Lower leg skin (tissue), 3 donors: ENCODE measurements at regions not wholly inside any gene's neighbourhood (a gene's known extent, or its start where the extent isn't known, plus 50 kb on each side); places are given as distances from the start of the nearest gene placed in this dataset.

Source experiments
- CTCF ChIP-seq, 3 donors: fragments of 450-650 bp; IDR thresholded peaks; one replicate each; pipeline ENCODE4 v1.5.1; 2016; ENCODE audit warnings: antibody characterized with exemption in 3 of 3, mild to moderate bottlenecking in 3 of 3, moderate library complexity in 2 of 3
- POLR2A ChIP-seq, 2 donors: fragments of 450-650 bp; IDR thresholded peaks; one replicate each; pipeline ENCODE4 v1.6.1; 2016 to 2017; ENCODE audit warnings: antibody characterized with exemption in 2 of 2, mild to moderate bottlenecking in 1 of 2, moderate library complexity in 1 of 2

- TF ChIP-seq CTCF (IDR thresholded peaks at IDR 0.05) (no peak), POLR2A (IDR thresholded peaks at IDR 0.05) (no peak)
Measured at GRCh38 chr5:118224546-118224945, 763.8 kb downstream of the DTWD2 start.
